ENCODE measurements at regions not wholly inside any gene's neighbourhood (a gene's known extent, or its start where the extent isn't known, plus 50 kb on each side); places are given as distances from the start of the nearest gene placed in this dataset.

DNA sequence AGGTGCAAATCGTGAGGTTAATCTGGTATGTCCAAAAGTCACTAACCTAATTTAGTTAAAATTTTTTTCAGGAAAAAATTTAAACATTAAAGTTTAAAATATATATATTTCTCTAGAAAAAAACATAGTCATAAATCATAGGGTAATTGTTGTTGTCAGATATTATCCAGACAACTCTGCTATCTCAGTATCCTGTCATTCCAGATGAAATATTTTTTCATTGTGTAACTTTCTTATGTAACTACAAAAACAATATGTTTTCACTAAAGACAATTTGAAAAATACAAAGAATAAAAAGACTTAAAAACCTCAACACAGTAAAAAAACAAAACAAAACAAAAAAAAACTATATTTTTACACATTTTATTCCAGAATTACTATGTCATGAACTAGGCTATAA is 57.6 kb downstream of the TENT5A start:
- no peak for TF ChIP-seq ZFX (IDR thresholded peaks at IDR 0.05; ENCODE audit: borderline replicate concordance)
- TF ChIP-seq, protein P1, sequence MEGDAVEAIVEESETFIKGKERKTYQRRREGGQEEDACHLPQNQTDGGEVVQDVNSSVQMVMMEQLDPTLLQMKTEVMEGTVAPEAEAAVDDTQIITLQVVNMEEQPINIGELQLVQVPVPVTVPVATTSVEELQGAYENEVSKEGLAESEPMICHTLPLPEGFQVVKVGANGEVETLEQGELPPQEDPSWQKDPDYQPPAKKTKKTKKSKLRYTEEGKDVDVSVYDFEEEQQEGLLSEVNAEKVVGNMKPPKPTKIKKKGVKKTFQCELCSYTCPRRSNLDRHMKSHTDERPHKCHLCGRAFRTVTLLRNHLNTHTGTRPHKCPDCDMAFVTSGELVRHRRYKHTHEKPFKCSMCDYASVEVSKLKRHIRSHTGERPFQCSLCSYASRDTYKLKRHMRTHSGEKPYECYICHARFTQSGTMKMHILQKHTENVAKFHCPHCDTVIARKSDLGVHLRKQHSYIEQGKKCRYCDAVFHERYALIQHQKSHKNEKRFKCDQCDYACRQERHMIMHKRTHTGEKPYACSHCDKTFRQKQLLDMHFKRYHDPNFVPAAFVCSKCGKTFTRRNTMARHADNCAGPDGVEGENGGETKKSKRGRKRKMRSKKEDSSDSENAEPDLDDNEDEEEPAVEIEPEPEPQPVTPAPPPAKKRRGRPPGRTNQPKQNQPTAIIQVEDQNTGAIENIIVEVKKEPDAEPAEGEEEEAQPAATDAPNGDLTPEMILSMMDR (IDR thresholded peaks at IDR 0.05) = no peak
- H3K27ac ChIP-seq = no peak overlapping the region

GRCh38 chr6:81694207-81694606 is 58.3 kb downstream of the TENT5A start:
- TF ChIP-seq ZFX (IDR thresholded peaks at IDR 0.05; ENCODE audit: borderline replicate concordance) = no peak
- TF ChIP-seq, protein P1 (IDR thresholded peaks at IDR 0.05) = no peak

GRCh38 chr6:81693266-81693665 is 59.2 kb downstream of the TENT5A start:
- H3K27ac ChIP-seq = no peak overlapping the region
- TF ChIP-seq, protein P1 (IDR thresholded peaks at IDR 0.05) = no peak
- TF ChIP-seq ZFX (IDR thresholded peaks at IDR 0.05; ENCODE audit: borderline replicate concordance) = no peak

More at GRCh38 chr6:81694207-81694606, 58.3 kb downstream of the TENT5A start:
- no peak overlapping the region for H3K27ac ChIP-seq

DNA sequence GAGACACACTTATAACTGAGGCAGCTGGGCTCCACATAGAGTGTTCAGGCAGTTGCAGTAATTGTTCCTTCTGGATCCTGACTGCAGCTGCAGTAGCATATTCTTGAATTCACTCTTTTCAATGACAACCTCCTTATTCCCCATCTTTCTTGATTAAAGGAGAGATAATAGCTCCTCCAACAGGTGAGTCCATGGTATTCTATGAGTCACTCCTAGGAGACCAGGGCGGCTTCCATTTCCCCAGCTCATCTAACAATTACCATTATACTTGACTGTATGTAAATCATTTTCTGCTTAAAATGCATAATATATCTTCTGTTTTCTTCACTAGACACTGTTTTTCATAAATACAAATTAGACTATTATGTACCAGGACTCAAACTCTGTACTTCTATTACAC is 62.4 kb downstream of the TENT5A start:
- no peak overlapping the region for H3K27ac ChIP-seq
- no peak for TF ChIP-seq ZFX (IDR thresholded peaks at IDR 0.05; ENCODE audit: borderline replicate concordance)
- TF ChIP-seq, protein P1 (IDR thresholded peaks at IDR 0.05) = no peak

DNA sequence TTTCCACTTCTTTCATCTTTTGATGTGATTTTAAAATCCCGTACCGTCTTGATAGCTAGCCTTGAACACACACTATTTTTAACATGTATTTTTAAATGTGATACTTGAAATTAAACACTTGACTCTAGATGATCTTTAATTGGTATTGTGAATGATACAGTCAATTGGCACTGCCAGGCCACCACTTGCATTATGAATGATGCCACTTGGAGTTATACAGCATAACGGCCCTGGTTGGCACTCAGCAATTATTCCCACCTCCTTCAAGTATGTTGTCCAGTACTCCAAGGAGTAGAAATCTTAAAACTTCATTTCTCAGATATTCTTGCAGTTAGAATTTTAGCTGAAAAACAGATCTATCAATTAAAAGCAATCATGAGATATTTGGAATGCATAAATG is 62.9 kb downstream of the TENT5A start:
- H3K27ac ChIP-seq = no peak overlapping the region
- no peak for TF ChIP-seq ZFX (IDR thresholded peaks at IDR 0.05; ENCODE audit: borderline replicate concordance)
- TF ChIP-seq, protein P1 (IDR thresholded peaks at IDR 0.05) = no peak

DNA sequence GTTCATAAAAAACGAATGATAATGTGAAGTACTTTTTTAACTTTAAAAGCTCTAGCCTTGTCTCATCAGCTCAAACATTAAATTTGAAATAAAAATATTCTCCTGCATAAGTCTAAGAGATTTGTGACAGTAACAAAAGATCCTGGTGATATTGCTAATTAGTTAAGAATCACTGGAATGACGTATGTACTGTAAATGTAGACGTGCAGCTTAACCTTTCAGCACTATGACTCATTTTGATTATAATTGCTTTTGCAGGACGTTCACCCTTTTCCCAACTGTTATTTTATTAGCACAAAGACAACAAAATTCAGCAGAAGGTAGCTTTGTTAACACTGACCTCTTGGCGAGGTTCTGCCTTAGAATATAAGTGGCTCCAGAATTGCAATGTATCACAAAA is 68.6 kb downstream of the TENT5A start:
- no peak overlapping the region for H3K27ac ChIP-seq
- TF ChIP-seq, protein P1 (IDR thresholded peaks at IDR 0.05) = no peak
- no peak for TF ChIP-seq ZFX (IDR thresholded peaks at IDR 0.05; ENCODE audit: borderline replicate concordance)

DNA sequence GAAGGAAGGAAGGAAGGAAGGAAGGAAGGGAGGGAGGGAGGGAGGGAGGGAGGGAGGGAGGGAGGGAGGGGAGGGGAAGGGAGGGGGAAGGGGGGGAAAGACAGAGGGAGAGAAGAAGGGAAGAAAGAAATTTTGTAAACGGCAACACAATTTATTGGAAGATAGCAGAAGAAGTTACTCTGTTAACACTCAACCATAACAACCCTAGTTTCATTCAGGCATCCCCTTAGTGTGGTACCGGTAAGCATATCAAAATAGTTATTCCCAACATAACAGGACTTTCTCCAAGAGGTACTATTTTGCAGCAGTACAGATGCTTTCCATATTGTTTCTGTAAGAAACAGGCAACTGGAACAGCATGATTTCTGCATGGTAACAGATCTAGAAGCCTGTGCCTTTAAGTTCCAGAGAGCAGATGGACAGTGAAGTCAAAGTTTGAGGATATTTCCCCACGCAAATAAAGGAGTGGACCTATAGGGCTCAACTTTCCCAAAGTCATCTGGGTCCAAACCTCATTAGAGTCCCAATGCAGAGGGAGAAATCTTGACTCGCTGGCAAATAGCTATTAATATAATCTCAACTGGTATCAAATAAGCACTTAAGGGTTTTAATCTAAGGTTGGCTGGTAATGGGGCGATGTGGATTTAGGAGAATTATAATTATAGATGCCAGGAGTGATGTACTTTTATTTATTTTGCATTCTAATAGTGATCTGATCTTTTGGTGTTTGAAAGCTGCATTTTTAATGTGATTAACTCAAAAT is 69.4 kb downstream of the TENT5A start:
- TF ChIP-seq, protein P1 (IDR thresholded peaks at IDR 0.05) = no peak
- TF ChIP-seq ZFX (IDR thresholded peaks at IDR 0.05; ENCODE audit: borderline replicate concordance) = no peak

More for the DNA sequence above, 69.4 kb downstream of the TENT5A start:
- H3K27ac ChIP-seq = no peak overlapping the region

Measured in 22Rv1 (cell line).